SH-SY5Y (cell line): ENCODE measurements at regions not wholly inside any gene's neighbourhood (a gene's known extent, or its start where the extent isn't known, plus 50 kb on each side); places are given as distances from the start of the nearest gene placed in this dataset.

Experiments
- GATA2 ChIP-seq: IDR thresholded peaks from 2 replicates; pipeline ENCODE4 v1.6.1; 2011; ENCODE audit warnings: mild to moderate bottlenecking, low read depth, low read length
- GATA3 ChIP-seq: IDR thresholded peaks from 2 replicates; pipeline ENCODE4 v1.6.1; 2011; ENCODE audit warnings: low read depth, mild to moderate bottlenecking, low read length, moderate library complexity

GRCh38 chr5:165459232-165459631 is 1953.8 kb downstream of the MAT2B start:
- TF ChIP-seq GATA2 (no peak), GATA3 (no peak)
